ENCODE measurements at regions not wholly inside any gene's neighbourhood (a gene's known extent, or its start where the extent isn't known, plus 50 kb on each side); places are given as distances from the start of the nearest gene placed in this dataset.
"Not testable (repeated sequence)": the region's sequence is repeated elsewhere in the genome, so short reads cannot be mapped to it uniquely, and the experiment has no call there.

DNA sequence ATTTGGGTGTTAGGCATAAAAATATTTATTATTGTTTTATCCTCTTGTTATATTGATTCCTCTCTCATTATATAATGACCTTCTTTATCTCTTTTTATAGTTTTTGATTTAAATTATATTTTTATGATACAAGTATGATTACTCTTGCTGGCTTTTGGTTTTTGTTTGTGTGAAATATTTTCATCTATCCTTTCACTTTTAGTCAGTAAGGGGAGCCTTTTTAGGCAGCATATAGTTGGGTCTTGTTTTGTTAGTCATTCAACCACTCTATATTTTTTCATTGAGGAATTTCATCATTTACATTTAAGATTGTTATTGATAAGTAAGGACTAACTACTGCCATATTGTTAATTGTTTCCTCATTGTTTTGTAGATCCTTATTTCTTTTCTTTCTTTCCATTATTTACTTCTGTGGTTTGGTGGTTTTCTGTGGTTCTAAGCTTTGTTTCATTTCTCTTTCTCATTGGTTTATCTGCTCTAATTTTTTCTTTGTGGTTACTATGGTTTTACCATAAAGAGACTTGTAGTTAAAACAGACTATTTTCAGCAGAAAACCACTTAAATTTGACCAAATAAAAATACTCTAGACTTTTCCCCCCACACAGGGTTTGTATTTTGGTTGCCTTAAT is 593.1 kb downstream of the NUF2 start:
- no peak for DNase-seq

DNA sequence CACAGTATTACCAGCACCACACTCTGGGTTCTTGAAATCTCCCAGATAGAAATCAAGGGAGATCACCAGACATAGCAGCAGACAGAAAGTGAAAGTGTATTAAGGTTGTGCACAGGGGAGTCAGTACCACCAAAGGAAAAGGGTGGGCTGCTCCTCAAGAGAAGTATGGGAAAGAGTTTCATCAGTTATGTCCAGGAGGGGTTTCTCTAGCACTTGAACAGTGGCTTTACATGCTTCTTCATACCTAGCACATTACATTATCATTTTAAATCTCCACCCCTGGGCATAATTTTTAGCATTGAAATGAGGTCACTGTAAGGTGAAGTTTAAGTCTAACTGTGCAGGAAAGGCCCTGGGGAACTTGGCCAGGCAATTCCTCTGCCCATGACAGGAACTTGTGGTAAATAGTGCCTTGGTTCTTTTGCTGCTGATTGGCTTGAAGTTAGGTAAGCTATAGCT is 601.0 kb downstream of the NUF2 start:
- DNase-seq = no peak

DNA sequence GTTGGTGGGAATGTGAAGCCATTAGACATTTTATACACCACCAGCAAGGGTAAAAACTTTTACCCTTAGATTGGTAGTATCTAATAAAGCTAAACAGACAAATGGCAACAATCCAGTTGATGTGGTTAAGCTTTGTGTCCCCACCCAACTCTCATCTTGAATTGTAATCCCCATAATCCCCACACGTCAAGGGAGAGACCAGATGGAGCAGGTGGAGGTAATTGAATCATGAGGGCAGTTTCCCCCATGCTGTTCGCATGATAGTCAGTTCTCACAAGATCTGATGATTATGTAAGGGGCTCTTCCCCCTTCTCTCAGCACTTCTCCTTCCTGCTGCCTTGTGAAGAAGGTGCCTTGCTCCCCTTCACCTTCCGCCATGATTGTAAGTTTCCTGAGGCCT is 602.3 kb downstream of the NUF2 start:
- DNase-seq = no peak

DNA sequence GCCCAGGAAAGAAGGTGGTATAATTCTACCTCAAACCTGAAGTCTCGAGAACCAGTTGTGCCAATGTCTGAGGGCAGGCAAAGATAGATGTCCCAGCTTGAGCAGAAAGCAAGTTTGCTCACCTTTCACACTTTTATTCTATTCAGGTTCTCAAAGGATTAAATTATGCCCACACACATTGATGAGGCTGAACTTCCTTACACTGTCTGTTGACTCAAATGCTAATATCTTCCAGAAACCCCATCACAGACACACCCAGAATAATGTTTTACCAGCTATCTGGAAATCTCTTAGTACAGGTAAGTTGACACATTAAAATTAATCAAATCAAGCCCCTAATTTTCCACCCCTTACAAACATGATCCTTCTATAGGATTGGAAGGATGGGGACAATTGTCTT is 605.7 kb downstream of the NUF2 start:
- no peak for DNase-seq

DNA sequence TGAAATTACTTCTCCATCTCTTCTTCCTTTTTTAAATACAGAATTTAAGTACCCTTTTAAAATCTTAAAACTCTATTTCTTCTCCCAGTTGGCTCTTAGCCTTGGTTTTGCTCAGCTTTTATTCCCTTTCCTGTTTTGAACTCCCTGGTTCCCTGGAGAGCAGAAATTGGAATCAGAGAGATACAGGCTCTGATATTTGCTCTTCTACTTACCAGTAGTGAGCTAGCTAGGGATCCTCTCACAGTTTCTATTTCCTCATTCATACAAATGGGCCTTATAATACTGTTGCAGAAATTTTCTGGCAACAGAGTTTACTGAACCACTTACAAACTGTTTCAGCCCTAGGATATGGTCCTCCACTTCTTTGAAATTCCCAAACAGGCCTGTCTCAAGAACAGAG is 606.3 kb downstream of the NUF2 start:
- no peak for DNase-seq

DNA sequence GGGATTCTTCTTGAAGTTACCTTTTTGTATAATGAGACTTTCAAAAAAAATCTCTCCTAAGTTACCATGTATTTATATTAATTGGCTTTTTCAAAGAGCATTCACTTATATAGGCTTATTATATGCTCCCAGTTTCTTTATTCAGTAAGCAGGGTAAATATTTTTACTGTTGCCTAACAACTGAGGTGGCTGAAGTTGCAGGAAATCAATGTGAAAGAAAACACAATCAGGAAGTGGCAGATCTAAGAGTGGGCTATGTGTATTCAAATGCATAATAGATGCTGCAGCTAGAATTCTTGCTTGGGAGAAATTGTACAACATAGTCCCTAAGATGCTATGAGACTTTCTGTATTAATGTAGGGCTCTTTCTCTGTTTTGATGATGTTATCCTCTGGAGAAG is 606.9 kb downstream of the NUF2 start:
- DNase-seq = no peak

DNA sequence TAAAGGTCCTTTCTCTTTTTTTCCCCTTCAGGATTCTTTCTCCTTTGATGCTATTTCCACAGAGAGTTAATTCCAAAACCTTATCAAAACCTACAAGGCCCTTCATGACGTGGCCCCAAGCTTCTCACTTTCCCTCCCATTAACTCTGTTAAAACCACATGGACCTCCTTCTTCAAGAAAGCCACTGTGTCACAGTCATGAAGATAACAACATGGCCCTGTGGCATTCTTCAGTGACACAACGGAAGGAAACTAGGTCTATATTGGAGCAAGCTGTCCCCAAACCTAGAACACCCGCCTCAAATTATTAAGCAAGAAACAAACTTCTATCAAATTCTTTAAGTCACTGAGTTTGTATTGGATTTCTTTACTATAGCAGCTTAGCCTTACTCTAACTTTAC is 611.1 kb downstream of the NUF2 start:
- no peak for DNase-seq

DNA sequence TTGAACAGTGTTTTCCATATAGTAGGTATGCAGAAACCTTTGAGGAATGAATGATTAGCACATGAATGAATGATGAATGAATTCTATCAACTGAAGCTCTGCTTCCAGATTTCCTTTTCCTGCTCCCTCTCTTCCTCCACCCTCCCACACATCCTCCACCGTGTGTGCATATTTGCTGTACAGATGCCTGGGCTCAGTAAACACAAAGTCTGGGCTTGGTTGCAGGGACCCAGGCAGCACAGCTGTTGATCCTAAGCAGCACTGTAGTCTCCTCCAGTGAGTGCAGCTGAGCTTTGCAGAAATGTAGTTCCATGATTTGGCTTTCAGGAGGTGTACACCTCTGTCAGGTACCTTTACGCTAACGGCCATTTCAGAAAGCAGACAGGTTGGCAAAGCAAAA is 611.7 kb downstream of the NUF2 start:
- no peak for DNase-seq

DNA sequence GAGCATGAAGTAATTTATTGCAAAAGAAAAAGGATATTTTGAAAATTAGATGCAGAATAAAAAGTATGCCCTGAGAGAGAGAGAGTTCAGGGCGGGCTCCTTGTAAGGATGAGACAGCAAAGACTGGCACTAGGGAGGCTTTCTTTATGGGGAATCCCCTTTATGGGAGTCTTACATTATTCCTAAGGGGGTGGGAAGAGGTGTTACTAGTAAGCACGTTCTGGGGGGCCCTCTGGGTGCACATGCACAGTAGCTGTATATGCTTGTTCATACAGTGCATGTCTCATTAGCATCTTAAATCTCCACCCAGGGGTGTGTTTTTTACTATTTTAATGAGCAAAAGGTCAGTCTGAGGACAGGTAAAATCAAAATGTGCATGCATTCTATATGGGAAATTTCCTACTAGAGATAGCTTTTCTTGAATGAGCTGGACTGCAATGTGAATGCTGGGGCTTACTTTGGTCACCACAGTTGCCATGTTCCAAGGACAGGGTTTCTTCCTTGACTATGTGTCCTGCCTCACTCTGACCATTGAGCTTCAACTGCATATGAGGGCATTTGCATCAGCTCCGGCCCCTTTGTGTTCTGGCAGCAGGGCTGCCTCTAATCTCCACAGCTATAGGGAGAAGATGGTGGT is 614.1 kb downstream of the NUF2 start:
- no peak for DNase-seq

DNA sequence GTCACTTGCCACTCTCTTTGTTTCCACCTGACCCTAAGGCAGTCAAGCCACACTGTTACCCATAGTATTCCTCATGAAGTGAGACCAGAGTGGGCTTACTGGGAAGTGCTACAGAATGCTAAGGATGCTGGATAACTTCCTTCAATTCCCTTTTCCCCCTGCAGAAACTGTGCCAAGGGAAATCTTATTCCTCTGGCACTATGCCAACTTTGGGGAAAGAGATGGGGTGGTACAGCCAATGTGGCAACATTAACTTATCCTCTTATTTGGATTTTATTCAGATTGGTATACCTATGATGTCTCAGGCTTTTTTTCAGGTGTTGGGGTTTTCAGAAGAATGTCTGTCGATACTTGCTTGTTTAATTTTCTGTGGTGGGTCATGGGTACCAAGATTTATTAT is 599.4 kb upstream of the PBX1 start:
- no peak for DNase-seq

DNA sequence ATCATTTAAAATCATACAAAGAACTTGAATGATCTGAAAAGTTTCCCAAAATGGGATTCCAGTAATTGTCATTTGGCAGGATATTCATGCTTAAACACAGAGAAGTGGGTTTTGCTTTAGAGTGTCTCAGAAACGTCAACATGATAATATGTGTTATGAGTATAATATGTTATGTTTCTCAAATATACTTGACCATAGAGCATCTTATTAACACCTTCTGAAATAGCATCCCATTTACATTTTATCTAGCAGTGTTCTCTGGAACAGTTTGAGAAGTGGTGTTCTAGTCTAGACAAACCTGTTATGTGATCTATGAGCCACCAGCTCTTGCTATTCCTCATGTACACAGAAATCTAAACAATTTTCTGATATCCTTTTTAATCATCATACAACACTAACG is 588.8 kb upstream of the PBX1 start:
- DNase-seq = no peak

DNA sequence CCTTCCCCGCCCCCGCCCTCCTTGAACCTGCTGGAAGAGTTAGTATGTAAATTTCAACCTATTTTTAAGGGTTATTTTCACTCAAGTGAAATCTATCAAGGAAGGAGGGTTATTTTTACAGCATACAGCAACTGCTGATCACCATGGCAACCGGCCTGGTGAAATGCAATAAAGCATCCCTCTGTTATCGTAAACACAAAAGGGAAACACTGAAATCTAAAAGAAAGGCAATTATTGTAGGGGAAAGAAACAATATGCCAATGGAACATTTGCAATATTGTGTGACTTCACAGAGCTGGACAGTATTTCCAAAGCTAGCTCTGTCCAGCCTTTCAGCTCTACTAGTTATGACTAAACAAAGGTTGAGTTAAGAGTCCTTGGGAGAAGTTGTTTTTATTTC is 588.3 kb upstream of the PBX1 start:
- DNase-seq = no peak

DNA sequence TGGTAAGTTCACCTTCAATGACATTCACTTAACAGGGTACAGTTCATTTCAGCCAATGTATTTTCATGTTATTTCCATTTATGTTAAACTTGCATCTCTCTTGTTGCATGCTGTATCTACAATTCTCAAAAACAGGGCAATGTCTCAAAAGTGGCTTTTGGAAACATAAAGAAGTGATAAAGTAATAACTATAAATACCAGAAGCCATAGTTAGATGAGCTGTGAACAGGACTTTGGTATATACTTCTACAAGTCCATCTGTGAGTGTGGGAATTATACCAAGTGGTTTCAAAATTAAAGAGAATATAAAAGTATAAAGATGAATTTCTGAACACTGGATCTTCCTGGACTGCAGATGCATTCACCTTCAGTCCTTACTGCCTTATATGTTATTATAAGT is 585.4 kb upstream of the PBX1 start:
- no peak for DNase-seq

DNA sequence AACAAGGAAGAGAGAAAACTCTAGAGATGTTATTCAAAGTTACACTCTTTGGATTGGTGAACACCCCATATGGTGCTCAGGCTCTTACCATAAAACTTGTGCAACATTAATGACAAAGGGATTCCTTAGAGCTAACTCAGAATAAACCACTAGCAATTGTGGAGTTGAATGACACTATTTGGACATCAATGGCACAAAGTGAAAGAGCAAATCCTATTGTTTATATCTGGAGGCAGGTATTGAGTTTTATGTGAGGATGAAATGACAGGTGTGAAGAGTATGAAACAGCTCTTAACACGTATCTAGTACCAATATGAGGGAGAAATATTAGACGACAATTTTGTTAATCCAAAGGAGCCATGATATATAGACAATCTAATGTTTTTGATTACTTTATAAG is 584.9 kb upstream of the PBX1 start:
- DNase-seq = no peak

DNA sequence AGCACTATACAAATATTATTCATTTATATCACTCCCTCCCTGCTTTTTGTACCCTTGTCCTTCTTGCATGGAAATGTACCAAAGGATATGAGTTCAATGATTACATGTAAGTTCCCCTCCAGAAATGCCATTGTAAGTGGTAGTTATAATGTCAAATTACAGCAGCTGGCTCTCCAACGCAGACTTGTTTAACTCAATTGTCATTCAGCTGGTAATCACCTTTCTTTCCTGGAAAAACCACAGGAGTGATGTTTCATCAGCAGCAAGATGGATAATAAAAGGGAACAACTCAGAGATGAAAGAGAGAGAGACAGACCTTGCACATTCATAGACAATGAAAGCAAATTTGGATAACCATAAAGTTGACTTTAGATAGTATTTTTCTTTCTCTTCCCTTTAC is 578.6 kb upstream of the PBX1 start:
- no peak for DNase-seq

DNA sequence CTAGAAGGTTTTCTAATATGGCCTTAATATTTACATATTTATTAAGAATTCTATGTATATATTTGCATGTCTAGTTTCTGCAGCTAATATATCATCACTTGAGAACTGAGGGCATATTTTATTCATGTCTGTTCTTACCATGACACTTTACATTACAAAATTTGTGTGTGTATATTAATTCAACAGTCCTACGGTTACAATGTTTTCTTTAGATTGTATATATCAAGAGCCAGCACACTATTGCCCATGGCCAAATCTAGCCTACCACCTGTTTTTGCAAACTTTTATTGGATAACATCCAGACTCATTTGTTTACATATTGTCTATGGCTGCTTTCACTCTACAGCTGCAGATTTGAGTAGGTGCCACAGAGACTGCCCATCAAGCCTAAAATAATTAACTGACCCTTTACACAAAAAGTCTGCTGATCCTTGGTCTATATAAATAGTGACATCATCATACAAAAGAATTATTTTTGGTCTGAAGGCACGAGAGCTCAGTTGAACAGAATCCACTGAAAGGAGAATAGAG is 577.4 kb upstream of the PBX1 start:
- DNase-seq = no peak

DNA sequence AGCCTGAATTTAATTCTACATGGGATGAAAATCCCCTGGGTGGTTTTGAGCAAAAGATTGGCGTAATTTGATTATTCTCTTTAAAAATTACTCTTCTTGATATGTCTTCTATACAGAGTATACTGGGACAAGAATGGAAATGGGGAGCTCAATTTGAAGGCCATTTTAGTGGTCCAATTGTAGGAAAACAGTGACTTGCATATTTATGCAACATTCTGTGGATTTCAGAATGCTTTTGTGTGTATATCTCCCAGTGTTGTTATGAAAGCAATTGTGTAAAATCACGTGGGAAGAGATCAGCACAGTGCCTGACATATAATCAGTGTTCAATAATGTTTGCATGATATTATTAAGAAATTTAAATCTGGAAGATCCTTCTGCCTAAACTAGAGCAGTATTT is 575.9 kb upstream of the PBX1 start:
- no peak for DNase-seq

DNA sequence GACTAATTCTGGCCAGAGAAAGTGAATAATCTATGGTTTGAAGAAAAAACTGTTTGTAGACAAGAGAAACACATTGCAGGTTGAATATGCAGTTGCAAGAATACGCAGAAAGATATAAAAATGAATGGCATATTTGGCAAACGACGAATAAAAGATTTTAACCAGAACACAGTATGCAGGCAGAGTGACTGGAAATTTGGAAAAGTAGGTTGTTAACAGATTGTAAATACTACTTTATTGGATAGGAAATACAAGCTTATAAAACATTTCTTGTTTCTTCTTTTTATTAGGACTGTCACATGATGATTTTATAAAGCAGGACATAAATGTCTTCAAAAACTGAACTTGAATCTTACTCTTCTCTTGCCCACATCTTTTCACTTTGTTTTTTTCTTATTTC is 573.3 kb upstream of the PBX1 start:
- DNase-seq = no peak

DNA sequence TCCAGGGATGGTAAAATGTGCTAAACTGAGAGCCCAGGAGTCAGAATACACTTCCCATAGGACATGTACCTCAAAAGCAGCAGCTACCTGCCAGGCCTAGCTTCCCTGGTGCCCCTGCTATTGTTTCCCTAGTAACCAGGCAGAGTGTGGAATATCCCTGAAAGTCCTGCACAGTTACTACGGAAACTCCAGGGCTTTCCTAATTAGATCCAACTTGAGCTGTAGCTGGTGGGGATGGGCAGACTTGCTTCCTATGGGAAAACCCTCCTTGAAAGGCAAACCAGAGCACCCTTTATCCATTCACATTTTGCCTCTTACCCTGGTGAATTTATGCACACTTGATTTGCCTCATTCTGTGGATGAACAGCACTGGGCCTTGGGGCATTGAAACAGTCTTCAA is 559.9 kb upstream of the PBX1 start:
- DNase-seq = no peak

DNA sequence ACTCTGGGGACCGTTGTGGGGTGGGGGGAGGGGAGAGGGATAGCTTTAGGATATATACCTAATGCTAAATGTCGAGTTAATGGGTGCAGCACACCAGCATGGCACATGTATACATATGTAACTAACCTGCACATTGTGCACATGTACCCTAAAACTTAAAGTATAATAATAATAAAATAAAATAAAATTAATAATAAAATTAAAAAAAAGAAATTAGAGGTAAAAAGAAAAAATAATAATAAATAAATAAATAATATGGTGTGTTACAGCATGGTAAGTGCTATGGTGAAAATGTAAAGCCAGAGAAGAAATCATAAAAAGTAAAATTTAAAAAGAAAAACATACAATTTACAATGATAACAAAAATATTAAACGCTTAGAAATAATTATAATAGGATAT is 552.8 kb upstream of the PBX1 start:
- not testable (repeated sequence) for DNase-seq

DNA sequence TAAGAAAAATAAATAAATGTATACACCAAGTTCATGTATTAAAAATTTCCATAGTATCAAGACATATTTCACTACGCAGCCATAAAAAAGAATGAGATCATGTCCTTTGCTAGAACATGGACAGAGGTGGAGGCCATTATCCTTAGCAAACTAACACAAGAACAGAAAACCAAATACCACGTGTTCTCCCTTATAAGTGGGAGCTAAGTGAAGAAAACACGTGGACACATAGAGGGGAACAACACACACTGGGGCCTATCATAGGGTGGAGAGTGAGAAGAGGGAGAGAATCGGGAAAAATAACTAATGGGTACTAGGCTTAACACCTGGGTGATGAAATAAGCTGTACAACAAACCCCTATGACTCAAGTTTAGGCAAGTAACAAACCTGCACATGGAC is 552.4 kb upstream of the PBX1 start:
- no peak for DNase-seq

DNA sequence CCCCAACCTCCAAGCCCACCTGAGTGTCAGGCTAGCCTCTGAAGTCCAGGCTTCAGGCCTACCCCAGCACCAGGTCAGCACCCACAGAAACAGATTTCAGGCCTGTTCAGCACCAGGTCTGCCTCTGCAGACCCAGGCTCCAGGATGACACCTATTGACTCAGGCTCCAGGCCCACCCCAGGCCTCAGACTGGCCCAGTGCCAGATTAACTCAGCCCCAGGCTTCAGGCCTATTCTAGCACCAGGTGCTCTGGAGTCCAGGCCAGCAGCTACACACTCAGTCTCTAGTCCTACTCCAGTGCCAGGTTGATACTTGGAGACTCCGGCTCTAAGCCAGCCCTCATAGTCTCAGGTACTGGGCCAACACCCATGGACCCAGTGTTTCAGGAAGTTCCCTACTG is 541.7 kb upstream of the PBX1 start:
- no peak for DNase-seq

DNA sequence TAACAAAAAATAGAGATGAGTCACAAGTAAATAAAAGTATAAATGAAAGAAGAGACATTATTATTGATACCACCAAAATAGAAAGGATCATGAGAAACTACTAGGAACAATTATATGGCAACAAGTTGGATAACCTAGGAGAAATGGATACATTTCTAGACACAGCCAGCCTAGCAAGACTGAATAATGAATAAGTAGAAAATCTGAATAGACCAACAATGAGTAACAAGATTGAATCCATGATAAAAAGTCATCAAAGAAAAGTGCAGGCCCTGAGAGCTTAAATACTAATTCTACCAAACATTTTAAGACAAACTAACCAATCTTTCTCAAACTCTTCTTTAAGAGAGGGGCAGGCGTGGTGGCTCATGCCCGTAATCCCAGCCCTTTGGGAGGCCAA is 538.6 kb upstream of the PBX1 start:
- DNase-seq = no peak

DNA sequence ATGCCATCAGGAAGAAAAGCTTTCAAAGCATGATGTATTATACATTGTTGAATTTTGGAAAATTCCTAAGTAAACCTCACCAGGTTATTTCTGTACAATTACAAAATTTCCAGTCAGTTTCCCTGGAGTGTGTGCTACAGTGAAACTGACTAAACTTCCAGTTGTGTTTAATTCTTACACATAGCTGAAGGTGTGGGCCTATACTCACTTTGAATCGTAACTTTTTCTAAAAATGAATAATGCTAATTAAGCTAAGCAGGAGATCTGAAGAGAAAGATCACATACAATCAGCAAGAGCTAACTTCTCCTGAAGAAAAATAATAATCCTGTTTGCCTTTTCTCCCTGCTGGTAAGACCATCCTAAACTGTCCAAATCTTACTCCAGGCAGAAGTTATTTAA is 537.2 kb upstream of the PBX1 start:
- no peak for DNase-seq

DNA sequence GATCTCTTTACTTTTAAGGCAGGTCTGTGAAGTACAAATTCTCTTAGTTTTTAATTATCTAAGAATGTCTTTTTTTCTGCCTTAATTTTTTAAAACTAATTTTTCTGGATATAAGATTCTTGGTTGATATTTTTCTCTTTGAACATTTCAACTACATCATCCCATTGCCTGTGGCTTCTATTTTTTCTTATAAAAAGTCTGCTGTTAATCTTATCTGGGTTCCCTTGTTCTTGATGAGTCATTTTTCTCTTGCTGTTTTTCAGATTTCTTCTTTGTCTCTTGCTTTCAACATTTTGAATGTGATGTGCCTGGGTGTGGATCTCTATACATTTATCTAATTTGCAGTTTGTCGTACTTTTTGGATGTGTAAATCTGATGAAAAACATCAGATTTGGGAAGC is 525.2 kb upstream of the PBX1 start:
- DNase-seq = no peak
